ENCODE measurements at regions not wholly inside any gene's neighbourhood (a gene's known extent, or its start where the extent isn't known, plus 50 kb on each side); places are given as distances from the start of the nearest gene placed in this dataset.

- H3K9me3 ChIP-seq = no peaks in the 10 kb centered on the region
These were observed 598.1 kb downstream of the RNF144A start for GRCh38 chr2:7515327-7515726.

DNA sequence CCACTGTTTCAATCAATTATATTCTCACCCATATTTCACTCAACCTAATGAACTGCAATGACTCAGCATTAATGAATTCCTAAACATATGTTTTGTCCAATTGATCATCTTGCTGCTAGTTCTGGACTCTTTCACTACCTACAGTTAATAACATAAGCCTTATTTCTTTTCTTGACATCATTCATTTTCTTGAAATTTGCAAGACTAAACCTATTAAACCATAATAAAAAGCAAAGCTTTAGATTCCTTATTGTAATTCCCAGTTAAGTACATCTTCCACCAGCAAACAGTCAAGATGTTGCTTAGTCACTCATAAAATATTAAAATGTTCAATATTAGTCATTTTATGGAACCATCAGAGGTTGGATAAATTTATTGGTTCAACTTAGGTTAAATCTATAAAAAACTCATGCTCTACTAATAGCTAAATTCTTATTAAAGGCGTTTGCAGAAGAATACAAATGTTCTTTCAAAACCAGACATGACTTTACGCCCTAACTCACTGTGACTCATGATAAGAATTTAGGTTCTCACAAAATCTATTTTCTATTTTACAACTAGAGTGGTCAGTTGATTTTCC lies 599.4 kb downstream of the RNF144A start:
- H3K27ac ChIP-seq = no peak overlapping the region
- H3K4me1 ChIP-seq = no peaks in the 10 kb centered on the region
- intact Hi-C loops (cut with DNase I) = no loop called here
- no peak overlapping the region for H3K4me3 ChIP-seq (replicated peaks in 1 of 3)
- no peaks in the 10 kb centered on the region for H3K27me3 ChIP-seq
- H3K9me3 ChIP-seq = no peaks in the 10 kb centered on the region
- no peak for DNase-seq
- WGBS, 2 donors = 91% methylated on average over 2 of the region's 2 CpGs
- no peaks in the 10 kb centered on the region for H3K36me3 ChIP-seq
- TF ChIP-seq CTCF (IDR thresholded peaks at IDR 0.05) = no peak
- no peak for TF ChIP-seq POLR2A (IDR thresholded peaks at IDR 0.05)

More at GRCh38 chr2:7515327-7515726, 598.1 kb downstream of the RNF144A start:
- Histone ChIP-seq H3K4me3 (replicated peaks in 1 of 3) (no peak overlapping the region), H3K4me1 (no peaks in the 10 kb centered on the region), H3K27me3 (no peaks in the 10 kb centered on the region), H3K27ac (no peak overlapping the region), H3K36me3 (no peaks in the 10 kb centered on the region)
- DNase-seq = no peak
- no peak for TF ChIP-seq POLR2A (IDR thresholded peaks at IDR 0.05)
- TF ChIP-seq CTCF (IDR thresholded peaks at IDR 0.05) = no peak
- intact Hi-C loops (cut with DNase I) = no loop called here

DNA sequence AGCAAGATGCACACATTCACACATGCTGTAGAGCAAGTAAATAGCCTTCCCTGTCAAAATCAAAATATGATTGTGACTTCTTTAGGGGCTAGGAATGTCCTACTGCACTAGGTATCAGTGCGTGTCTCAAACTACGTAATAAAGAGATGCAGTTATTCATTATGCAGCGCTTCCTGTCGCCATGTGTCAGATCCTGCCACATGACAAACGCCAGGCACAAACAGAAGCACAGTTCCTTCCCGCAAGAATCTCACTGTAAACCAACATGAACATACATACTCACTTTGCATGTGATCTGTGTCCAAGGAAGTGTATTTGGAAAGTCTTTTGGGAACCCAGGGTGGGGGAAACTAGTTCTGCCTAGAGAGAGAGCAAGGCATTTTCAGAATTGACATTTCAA lies 599.9 kb downstream of the RNF144A start:
- Histone ChIP-seq H3K36me3 (no peaks in the 10 kb centered on the region), H3K4me1 (no peaks in the 10 kb centered on the region), H3K9me3 (no peaks in the 10 kb centered on the region), H3K4me3 (replicated peaks in 1 of 3) (no peak overlapping the region), H3K27ac (no peak overlapping the region), H3K27me3 (no peaks in the 10 kb centered on the region)
- intact Hi-C loops (cut with DNase I) = no loop called here
- TF ChIP-seq POLR2A (IDR thresholded peaks at IDR 0.05) (no peak), CTCF (IDR thresholded peaks at IDR 0.05) (no peak)
- WGBS, 2 donors = 76 to 79% methylated on average over 6 of the region's 6 CpGs
- DNase-seq = no peak

- no peak for DNase-seq
- H3K36me3 ChIP-seq = no peaks in the 10 kb centered on the region
- WGBS, 2 donors = 85 to 91% methylated on average over 2 of the region's 2 CpGs
- no peak overlapping the region for H3K27ac ChIP-seq
- H3K4me1 ChIP-seq = no peaks in the 10 kb centered on the region
- intact Hi-C loops (cut with DNase I) = no loop called here
- H3K9me3 ChIP-seq = no peaks in the 10 kb centered on the region
- H3K27me3 ChIP-seq = no peaks in the 10 kb centered on the region
- no peak overlapping the region for H3K4me3 ChIP-seq (replicated peaks in 1 of 3)
- no peak for TF ChIP-seq CTCF (IDR thresholded peaks at IDR 0.05)
- no peak for TF ChIP-seq POLR2A (IDR thresholded peaks at IDR 0.05)
These were observed 600.6 kb downstream of the RNF144A start for GRCh38 chr2:7517851-7518250.

DNA sequence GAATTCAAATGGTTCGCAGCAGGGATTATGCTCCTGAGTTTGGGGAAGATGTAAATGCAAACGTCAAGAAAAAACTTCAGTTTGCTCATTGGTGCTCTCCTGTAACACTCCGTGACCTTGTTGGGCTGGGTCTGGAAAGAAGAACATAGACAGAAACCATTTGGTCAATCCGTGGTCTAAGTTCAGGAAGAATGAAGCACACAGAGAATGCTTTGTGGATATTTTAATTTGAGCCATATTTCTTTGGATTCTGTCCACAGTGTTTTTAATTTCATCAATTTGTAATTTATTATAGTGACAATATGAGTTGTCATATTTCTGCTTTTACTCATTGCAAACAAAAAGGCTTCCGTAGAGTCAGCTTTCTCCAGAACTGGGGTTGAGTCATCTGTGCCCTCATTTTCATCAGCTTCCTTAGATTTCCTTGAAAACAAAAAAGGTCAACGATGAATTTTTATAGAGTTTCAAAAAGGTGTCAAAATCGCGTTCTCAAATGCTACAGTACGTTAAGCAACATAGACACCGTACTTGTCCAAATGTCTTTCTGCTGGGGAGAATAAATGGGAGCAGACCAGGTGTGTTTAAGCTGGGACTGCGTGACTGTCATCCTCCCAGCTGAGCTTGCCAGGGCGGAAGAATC lies 606.4 kb downstream of the RNF144A start:
- H3K4me3 ChIP-seq (replicated peaks in 1 of 3) = no peak overlapping the region
- no peak for DNase-seq
- intact Hi-C loops (cut with DNase I) = no loop called here
- H3K4me1 ChIP-seq = no peaks in the 10 kb centered on the region
- TF ChIP-seq CTCF (IDR thresholded peaks at IDR 0.05) = no peak
- no peak for TF ChIP-seq POLR2A (IDR thresholded peaks at IDR 0.05)
- H3K27me3 ChIP-seq = no peaks in the 10 kb centered on the region
- H3K36me3 ChIP-seq = no peaks in the 10 kb centered on the region
- H3K9me3 ChIP-seq = no peaks in the 10 kb centered on the region
- WGBS, 2 donors = 80 to 81% methylated on average over 12 of the region's 12 CpGs
- no peak overlapping the region for H3K27ac ChIP-seq
